GM23248 (cell line): ENCODE measurements at regions not wholly inside any gene's neighbourhood (a gene's known extent, or its start where the extent isn't known, plus 50 kb on each side); places are given as distances from the start of the nearest gene placed in this dataset.

Experiments used
- DNase-seq: peaks from one replicate; pipeline ENCODE4 v3.0.0-alpha.2; 2015
- H2AFZ ChIP-seq: fragments of 200-600 bp; sonication (generic); 2 replicates; pipeline ENCODE4 v1.6.1; 2016; ENCODE audit warnings: antibody characterized with exemption
- H3F3A ChIP-seq: fragments of 200-600 bp; sonication (generic); 2 replicates; pipeline ENCODE4 v1.6.1; 2016; ENCODE audit warnings: mild to moderate bottlenecking, antibody characterized with exemption, mixed run types; ENCODE audit not compliant: insufficient read depth
- H3K27ac ChIP-seq: fragments of 200-600 bp; sonication (generic); 2 replicates; pipeline ENCODE4 v1.5.1; 2016; ENCODE audit warnings: mild to moderate bottlenecking
- H3K27me3 ChIP-seq: fragments of 200-600 bp; sonication (generic); replicated peaks from 2 replicates; pipeline ENCODE4 v1.6.1; 2016; ENCODE audit warnings: mild to moderate bottlenecking; ENCODE audit not compliant: insufficient read depth
- H3K36me3 ChIP-seq: fragments of 200-600 bp; sonication (generic); 2 replicates; pipeline ENCODE4 v1.6.1; 2016; ENCODE audit warnings: low read depth, mild to moderate bottlenecking
- H3K4me1 ChIP-seq: fragments of 200-600 bp; sonication (generic); 2 replicates; pipeline ENCODE4 v1.6.1; 2016; ENCODE audit warnings: mild to moderate bottlenecking; ENCODE audit not compliant: insufficient read depth
- H3K4me2 ChIP-seq: fragments of 200-600 bp; sonication (generic); one replicate; pipeline ENCODE4 v1.6.1; 2016; ENCODE audit warnings: mild to moderate bottlenecking; ENCODE audit not compliant: unreplicated experiment
- H3K4me3 ChIP-seq: fragments of 200-600 bp; sonication (generic); 2 replicates; pipeline ENCODE4 v1.5.1; 2016; ENCODE audit warnings: mild to moderate bottlenecking
- H3K79me2 ChIP-seq: fragments of 200-600 bp; sonication (generic); 2 replicates; pipeline ENCODE4 v1.6.1; 2016; ENCODE audit warnings: mild to moderate bottlenecking; ENCODE audit not compliant: insufficient read depth
- H3K9ac ChIP-seq: fragments of 200-600 bp; sonication (generic); 2 replicates; pipeline ENCODE4 v1.6.1; 2016; ENCODE audit warnings: mild to moderate bottlenecking
- H3K9me2 ChIP-seq: fragments of 200-600 bp; sonication (generic); 2 replicates; pipeline ENCODE4 v1.6.1; 2016; ENCODE audit warnings: mixed run types, mild to moderate bottlenecking, moderate library complexity; ENCODE audit not compliant: insufficient read depth
- H3K9me3 ChIP-seq: fragments of 200-600 bp; sonication (generic); one replicate; pipeline ENCODE4 v1.6.1; 2017; ENCODE audit warnings: low read depth
- H4K20me1 ChIP-seq: fragments of 200-600 bp; sonication (generic); 2 replicates; pipeline ENCODE4 v1.6.0; 2016; ENCODE audit not compliant: insufficient read depth
- EZH2 ChIP-seq: fragments of 200-600 bp; sonication (generic); IDR thresholded peaks from 2 replicates; pipeline ENCODE4 v1.6.1; 2018; ENCODE audit warnings: antibody characterized with exemption, mild to moderate bottlenecking; ENCODE audit not compliant: insufficient read depth, poor library complexity, severe bottlenecking
- EZH2phosphoT487 ChIP-seq: fragments of 200-600 bp; sonication (generic); IDR thresholded peaks from 2 replicates; pipeline ENCODE4 v1.6.1; 2018; ENCODE audit warnings: antibody characterized with exemption, moderate library complexity, mild to moderate bottlenecking, low read depth; ENCODE audit not compliant: insufficient read depth
- WGBS, 2 experiments: methylation state at CpG; one replicate each; pipeline ENCODE4 v1.1.6; 2015 to 2017; ENCODE audit warnings: low lambda C conversion rate in 2 of 2, low coverage in 1 of 2; ENCODE audit errors: missing lambda C conversion rate in 2 of 2; 5-methylcytosine and 5-hydroxymethylcytosine counted together
- in situ Hi-C: fragments of 300-500 bp; cut with MboI; formaldehyde crosslinking; loops from 2 replicates; pipeline ENCODE4 v1.15.0; 2020

GRCh38 chr4:96952610-96953009 lies 1112.7 kb downstream of the PDHA2 start:
- no peaks in the 10 kb centered on the region for H3K4me1 ChIP-seq
- no peak for DNase-seq
- H3K36me3 ChIP-seq, result no peaks in the 10 kb centered on the region
- H4K20me1 ChIP-seq, result no peaks in the 10 kb centered on the region
- no peaks in the 10 kb centered on the region for H3K9me3 ChIP-seq
- H3K4me3 ChIP-seq, result no peak overlapping the region
- in situ Hi-C loops, result no loop called here
- no peak overlapping the region for H3K4me2 ChIP-seq
- TF ChIP-seq EZH2, result no peak
- no peak for TF ChIP-seq EZH2phosphoT487
- H3K9ac ChIP-seq, result no peak overlapping the region
- no peak overlapping the region for H2AFZ ChIP-seq
- H3K9me2 ChIP-seq, result no peaks in the 10 kb centered on the region
- H3K27ac ChIP-seq, result no peak overlapping the region
- 0 to 6% methylated on average over 1 of the region's 1 CpG for WGBS, 2 experiments
- no peaks in the 10 kb centered on the region for H3K27me3 ChIP-seq
- no peaks in the 10 kb centered on the region for H3K79me2 ChIP-seq
- H3F3A ChIP-seq, result no peaks in the 10 kb centered on the region

- Histone ChIP-seq H3K79me2 (no peaks in the 10 kb centered on the region), H3K36me3 (no peaks in the 10 kb centered on the region), H2AFZ (no peak overlapping the region), H4K20me1 (no peaks in the 10 kb centered on the region), H3K27ac (no peak overlapping the region), H3K4me2 (no peak overlapping the region), H3K4me1 (no peaks in the 10 kb centered on the region), H3F3A (no peaks in the 10 kb centered on the region), H3K9me3 (no peaks in the 10 kb centered on the region), H3K9ac (no peak overlapping the region), H3K9me2 (no peaks in the 10 kb centered on the region), H3K4me3 (no peak overlapping the region), H3K27me3 (no peaks in the 10 kb centered on the region)
- WGBS, 2 experiments, result 5 to 7% methylated on average over 1 of the region's 1 CpG
- in situ Hi-C loops, result no loop called here
- DNase-seq, result no peak
- TF ChIP-seq EZH2, result no peak
- no peak for TF ChIP-seq EZH2phosphoT487
Observed at GRCh38 chr4:96955226-96955625, 1115.3 kb downstream of the PDHA2 start.

DNA sequence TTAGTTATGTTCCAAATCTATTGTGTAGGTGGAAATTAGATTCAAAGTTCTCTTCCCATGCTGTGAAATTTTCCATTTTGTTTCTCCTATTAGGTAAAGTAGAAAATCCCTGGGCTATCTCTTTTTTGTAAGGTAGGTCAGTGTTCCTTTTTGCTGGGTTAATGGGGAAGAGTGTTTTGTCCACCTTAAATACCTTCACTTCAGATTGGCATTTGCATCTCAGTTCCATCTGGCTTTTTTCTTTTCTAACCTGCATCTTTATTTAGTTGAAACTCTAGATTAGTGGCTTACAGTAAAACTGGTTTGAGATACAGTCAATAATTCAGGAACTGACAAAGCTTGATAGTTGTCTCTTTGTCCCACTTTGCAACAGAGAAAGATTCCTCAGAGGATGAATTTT lies 1115.8 kb downstream of the PDHA2 start:
- in situ Hi-C loops, result no loop called here
- TF ChIP-seq EZH2, result no peak
- no peak for TF ChIP-seq EZH2phosphoT487

GRCh38 chr4:96969455-96969854 lies 1129.6 kb downstream of the PDHA2 start:
- 16 to 44% methylated on average over 1 of the region's 1 CpG for WGBS, 2 experiments
- Histone ChIP-seq H3K79me2 (no peaks in the 10 kb centered on the region), H3K4me2 (no peak overlapping the region), H3K9ac (no peak overlapping the region), H3F3A (no peaks in the 10 kb centered on the region), H3K9me2 (no peaks in the 10 kb centered on the region), H3K4me1 (no peaks in the 10 kb centered on the region), H3K36me3 (no peaks in the 10 kb centered on the region), H3K9me3 (no peaks in the 10 kb centered on the region), H3K27ac (no peak overlapping the region), H3K27me3 (no peaks in the 10 kb centered on the region), H2AFZ (no peak overlapping the region), H3K4me3 (no peak overlapping the region), H4K20me1 (no peaks in the 10 kb centered on the region)
- in situ Hi-C loops, result no loop called here
- TF ChIP-seq EZH2 (no peak), EZH2phosphoT487 (no peak)
- DNase-seq, result no peak

More for the DNA sequence above, 1115.8 kb downstream of the PDHA2 start:
- no peaks in the 10 kb centered on the region for H3K9me2 ChIP-seq
- H3K4me2 ChIP-seq, result no peak overlapping the region
- no peaks in the 10 kb centered on the region for H3K36me3 ChIP-seq
- H3K4me3 ChIP-seq, result no peak overlapping the region
- H3K9me3 ChIP-seq, result no peaks in the 10 kb centered on the region
- no peaks in the 10 kb centered on the region for H4K20me1 ChIP-seq
- H3K27me3 ChIP-seq, result no peaks in the 10 kb centered on the region
- H3K27ac ChIP-seq, result no peak overlapping the region
- no peaks in the 10 kb centered on the region for H3K79me2 ChIP-seq
- no peaks in the 10 kb centered on the region for H3F3A ChIP-seq
- no peaks in the 10 kb centered on the region for H3K4me1 ChIP-seq
- H2AFZ ChIP-seq, result no peak overlapping the region
- no peak overlapping the region for H3K9ac ChIP-seq
- DNase-seq, result no peak

- TF ChIP-seq EZH2, result no peak
- no peak for TF ChIP-seq EZH2phosphoT487
- no peaks in the 10 kb centered on the region for H3K9me2 ChIP-seq
- no peak overlapping the region for H2AFZ ChIP-seq
- no peaks in the 10 kb centered on the region for H4K20me1 ChIP-seq
- H3K4me2 ChIP-seq, result no peak overlapping the region
- 2 to 6% methylated on average over 4 of the region's 4 CpGs for WGBS, 2 experiments
- no peak overlapping the region for H3K4me3 ChIP-seq
- no peaks in the 10 kb centered on the region for H3K79me2 ChIP-seq
- no peak for DNase-seq
- in situ Hi-C loops, result no loop called here
- H3K27me3 ChIP-seq, result no peaks in the 10 kb centered on the region
- no peaks in the 10 kb centered on the region for H3F3A ChIP-seq
- H3K4me1 ChIP-seq, result no peaks in the 10 kb centered on the region
- no peak overlapping the region for H3K27ac ChIP-seq
- H3K36me3 ChIP-seq, result no peaks in the 10 kb centered on the region
- H3K9ac ChIP-seq, result no peak overlapping the region
- H3K9me3 ChIP-seq, result no peaks in the 10 kb centered on the region
Observed at GRCh38 chr4:96972920-96973319, 1133.0 kb downstream of the PDHA2 start.
